Left renal pelvis (tissue), 4 donors: ENCODE measurements at regions not wholly inside any gene's neighbourhood (a gene's known extent, or its start where the extent isn't known, plus 50 kb on each side); places are given as distances from the start of the nearest gene placed in this dataset.
"Not testable (repeated sequence)": the region's sequence is repeated elsewhere in the genome, so short reads cannot be mapped to it uniquely, and the experiment has no call there.

ENCODE experiments used
- DNase-seq, 4 donors: peaks; one replicate each; pipeline ENCODE4 v3.0.0-alpha.2; 2013; ENCODE audit warnings: low read depth in 4 of 4, low spot score in 3 of 4

GRCh38 chr21:32930673-32931072, 95.1 kb upstream of the OLIG2 start:
- DNase-seq: peak in 1 of 4 donors; percentile 8

- not testable (repeated sequence) for DNase-seq
Observed at GRCh38 chr21:32934068-32934467, 91.7 kb upstream of the OLIG2 start.

- no peak for DNase-seq
Observed at GRCh38 chr21:32934829-32935228, 90.9 kb upstream of the OLIG2 start.

- DNase-seq: peak in 1 of 4 donors; percentile 20
Observed at GRCh38 chr21:32940079-32941014, 85.4 kb upstream of the OLIG2 start.

- no peak for DNase-seq
Observed at GRCh38 chr21:32941263-32941662, 84.5 kb upstream of the OLIG2 start.

- DNase-seq: no peak
Observed at GRCh38 chr21:32946654-32947053, 79.1 kb upstream of the OLIG2 start.

GRCh38 chr21:32947736-32948135, 78.0 kb upstream of the OLIG2 start:
- no peak for DNase-seq

- DNase-seq: no peak
Observed at GRCh38 chr21:32949701-32950100, 76.0 kb upstream of the OLIG2 start.

GRCh38 chr21:32951041-32951440, 74.7 kb upstream of the OLIG2 start:
- DNase-seq: no peak

GRCh38 chr21:32954353-32954752, 71.4 kb upstream of the OLIG2 start:
- no peak for DNase-seq

- DNase-seq: no peak
Observed at GRCh38 chr21:32955311-32956060, 70.2 kb upstream of the OLIG2 start.

- DNase-seq: no peak
Observed at GRCh38 chr21:32956061-32956656, 69.6 kb upstream of the OLIG2 start.

- no peak for DNase-seq
Observed at GRCh38 chr21:32957545-32957944, 68.2 kb upstream of the OLIG2 start.

GRCh38 chr21:32958288-32959002, 67.3 kb upstream of the OLIG2 start:
- no peak for DNase-seq

GRCh38 chr21:32962268-32962667, 63.5 kb upstream of the OLIG2 start:
- DNase-seq: no peak

GRCh38 chr21:32965129-32965680, 60.5 kb upstream of the OLIG2 start:
- DNase-seq: no peak

GRCh38 chr21:32966120-32966519, 59.6 kb upstream of the OLIG2 start:
- no peak for DNase-seq

GRCh38 chr21:32968103-32968502, 57.6 kb upstream of the OLIG2 start:
- not testable (repeated sequence) for DNase-seq

- DNase-seq: no peak
Observed at GRCh38 chr21:32974653-32975052, 51.1 kb upstream of the OLIG2 start.

GRCh38 chr21:32975811-32976431, 49.8 kb upstream of the OLIG2 start:
- DNase-seq: no peak
